NCI-H2107 treated with DMSO at 0.1 percent for 48 hours (cell line): ENCODE measurements at regions not wholly inside any gene's neighbourhood (a gene's known extent, or its start where the extent isn't known, plus 50 kb on each side); places are given as distances from the start of the nearest gene placed in this dataset.
"Not testable (repeated sequence)": the region's sequence is repeated elsewhere in the genome, so short reads cannot be mapped to it uniquely, and the experiment has no call there.

Experiments used
- DNase-seq: peaks from one replicate; lab custom pipeline; 2025; ENCODE audit not compliant: unreplicated experiment; lab: John Stamatoyannopoulos, UW

DNA sequence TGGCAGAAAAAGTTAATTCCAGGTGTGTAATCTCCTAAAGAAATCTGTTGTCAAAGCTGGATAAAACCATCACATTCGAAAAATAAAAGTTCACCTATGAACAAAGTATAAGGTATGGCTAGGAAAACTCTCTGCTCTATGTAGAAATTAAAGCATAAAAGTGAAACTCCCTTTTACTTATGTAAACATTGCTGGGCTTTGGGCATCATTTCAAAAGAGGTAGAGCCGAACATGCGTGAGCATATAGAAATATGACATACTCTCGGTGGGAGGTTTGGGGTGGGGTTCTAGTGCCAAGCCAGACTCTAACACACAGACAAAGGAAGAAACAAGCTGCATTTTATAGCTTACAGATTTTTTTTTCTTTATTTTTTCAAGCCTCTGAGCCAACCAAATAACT, 306.8 kb upstream of the ATP11B start:
- DNase-seq = peak; percentile 49

DNA sequence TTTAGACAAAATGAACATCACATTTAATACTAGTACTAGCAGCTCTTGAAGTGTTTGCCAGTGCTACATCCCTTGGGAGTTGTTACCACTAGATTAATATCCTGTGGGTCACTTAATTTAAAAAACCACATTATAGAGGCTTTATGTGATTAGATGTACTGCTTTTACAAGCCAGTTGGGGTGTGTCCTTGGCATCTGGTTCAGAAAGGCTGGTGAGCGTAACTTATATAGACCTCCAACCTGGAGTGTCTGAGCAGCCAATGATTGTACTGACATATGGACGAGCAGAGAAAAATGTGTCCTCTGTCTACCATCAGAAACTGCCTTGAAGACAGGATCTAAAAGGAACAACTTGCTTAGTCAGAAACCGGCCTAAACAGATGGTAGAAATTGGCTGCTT, 306.2 kb upstream of the ATP11B start:
- DNase-seq = peak; percentile 87

DNA sequence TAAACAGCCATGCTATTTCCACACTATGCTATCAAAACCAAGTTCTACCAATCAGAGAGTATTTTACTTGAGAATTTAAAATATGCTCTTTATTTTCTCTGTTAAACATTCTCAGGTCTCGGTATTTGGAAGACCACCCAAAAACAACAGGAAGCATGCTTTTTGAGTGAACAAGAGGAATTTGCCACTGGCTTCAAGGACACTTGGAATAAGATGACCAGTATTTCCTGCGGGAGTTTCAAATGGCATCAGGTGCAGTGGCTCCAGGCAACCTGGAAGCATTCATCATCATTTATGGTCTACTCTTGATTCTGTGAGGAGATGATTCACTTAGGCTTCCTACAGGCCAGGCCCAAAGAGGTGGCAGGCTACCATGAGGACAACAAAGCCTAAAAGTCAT, 305.7 kb upstream of the ATP11B start:
- DNase-seq = no peak

DNA sequence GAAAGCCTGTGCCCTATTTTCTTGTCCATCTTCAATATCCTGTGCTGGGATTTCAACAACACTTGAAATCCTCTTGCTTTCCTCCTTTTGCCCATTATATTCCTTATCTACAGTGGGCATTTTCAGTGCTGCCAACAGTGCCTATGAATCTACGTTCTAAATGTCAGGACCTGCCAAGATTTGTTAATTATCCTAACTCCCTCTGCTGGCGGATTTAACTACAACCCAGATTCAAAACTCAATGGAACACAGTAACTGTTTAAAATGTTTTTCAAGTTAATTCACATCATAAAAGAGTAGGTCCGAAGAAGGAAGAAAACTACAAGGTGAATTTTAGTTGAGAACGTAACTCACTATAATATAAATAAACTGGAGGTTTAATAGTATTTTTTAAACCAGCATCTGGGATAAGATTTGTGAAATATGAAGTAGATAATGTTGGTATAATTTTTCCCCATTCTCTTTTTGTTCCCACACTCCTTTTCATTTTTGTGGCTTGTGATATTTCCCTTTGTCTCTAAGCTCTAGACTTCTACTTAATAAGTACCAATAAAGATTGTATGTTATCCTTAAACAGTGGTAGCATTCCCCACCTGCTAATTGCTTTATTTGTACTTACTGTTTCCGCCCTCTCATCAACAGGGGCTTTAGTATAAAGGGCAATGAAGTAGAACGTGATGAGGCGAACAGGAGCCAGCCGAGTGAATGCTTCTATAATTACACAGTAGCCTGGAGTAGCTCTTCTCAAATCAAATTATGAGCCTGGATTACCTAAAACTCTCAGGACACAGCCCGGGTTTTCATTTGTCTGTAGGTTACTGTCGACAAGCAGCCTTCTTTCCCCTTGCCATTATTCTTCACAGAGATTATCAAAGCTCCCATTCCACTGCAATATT, 302.5 kb upstream of the ATP11B start:
- DNase-seq = peak; percentile 100

DNA sequence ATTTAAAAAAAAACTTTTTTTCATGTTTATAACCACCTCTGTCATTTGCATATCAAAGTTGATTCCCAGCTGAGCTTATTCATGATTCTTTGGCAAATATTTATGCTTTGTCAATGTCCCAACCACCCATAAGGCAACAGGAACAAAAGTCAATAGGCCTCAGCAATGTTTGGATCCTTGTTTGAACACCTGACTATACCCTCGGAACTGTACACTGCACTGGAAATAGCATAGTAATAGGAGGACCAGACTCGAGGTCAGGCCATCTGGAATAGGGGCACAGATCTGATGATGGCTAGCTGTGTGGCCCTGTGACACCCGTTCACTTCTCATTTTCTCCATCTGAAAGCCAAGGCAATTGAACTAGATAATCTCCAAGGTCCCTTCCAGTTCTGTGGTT, 301.7 kb upstream of the ATP11B start:
- DNase-seq = peak; percentile 96

DNA sequence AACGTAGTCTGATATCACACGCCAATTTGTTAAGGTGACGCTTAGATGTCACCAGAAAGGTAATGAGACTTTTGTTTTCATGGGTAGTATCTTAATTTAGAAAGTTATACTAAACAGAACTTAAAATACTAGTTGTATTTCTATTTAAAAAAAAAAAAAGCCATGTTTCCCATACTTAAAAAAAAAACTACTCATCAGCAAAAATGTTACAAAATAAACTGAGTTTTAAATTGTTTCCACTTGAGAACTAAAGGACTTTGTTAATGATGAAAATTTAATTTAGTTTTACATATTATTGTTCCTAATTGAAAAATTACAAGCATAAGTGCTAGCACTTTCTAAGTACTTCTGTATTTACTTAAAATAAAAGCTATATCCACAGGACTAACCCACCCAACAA, 300.8 kb upstream of the ATP11B start:
- no peak for DNase-seq

DNA sequence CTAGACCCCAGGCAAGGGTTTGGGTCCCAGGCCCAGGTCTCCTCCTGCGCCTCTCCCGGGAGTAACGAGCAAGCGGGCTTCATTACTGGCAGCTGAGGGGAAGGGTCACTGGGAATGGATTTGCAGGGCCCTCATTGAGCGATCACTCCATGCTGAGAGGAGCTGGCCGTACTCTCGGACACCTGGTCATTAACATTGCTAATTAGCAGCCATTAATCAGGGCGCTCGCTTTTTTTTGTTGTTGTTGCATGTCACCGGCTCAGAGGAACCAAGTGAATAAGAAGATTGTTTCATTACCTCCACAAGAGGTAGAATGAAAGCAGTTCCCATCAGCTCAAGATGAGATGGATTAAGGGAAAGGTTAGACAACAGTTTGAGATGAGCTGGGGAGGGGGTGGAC, 293.0 kb upstream of the ATP11B start:
- DNase-seq = no peak

DNA sequence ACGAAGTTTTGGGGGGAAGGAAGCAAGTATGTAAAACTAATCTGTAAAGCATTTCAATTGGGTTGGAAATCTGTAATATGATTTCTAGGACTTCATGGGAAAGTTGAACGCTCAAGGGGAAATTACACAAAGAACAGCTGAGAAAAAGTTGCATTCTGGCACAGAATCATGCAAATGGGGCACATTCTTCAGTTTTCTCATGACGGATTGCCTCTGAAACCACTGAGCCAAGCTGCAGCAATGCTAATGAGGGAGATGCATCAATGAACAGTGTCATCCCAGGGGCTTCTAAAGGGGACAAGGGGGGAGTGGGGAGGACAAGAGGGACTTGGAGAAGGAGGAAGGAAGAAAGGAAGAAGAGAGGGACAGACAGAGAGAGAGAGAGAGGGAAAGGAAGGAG, 291.4 kb upstream of the ATP11B start:
- no peak for DNase-seq

DNA sequence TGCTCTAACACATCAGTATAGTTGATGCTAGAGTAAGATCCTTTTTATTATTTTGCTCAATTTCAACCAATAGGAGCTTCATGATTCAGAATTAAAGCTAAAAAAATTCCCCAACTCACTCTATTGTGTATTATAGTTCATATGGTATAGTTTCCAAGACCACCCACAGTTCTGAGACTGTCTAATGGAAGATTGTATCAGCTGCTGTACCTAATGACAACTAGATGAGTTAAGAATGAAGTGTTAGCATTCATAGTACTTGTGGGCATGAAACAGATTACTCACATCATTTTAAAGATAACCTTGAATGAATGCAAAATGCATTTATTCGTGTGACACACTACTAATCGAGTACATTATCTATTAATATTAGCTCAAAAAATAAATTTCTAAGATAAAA, 289.9 kb upstream of the ATP11B start:
- DNase-seq = no peak

DNA sequence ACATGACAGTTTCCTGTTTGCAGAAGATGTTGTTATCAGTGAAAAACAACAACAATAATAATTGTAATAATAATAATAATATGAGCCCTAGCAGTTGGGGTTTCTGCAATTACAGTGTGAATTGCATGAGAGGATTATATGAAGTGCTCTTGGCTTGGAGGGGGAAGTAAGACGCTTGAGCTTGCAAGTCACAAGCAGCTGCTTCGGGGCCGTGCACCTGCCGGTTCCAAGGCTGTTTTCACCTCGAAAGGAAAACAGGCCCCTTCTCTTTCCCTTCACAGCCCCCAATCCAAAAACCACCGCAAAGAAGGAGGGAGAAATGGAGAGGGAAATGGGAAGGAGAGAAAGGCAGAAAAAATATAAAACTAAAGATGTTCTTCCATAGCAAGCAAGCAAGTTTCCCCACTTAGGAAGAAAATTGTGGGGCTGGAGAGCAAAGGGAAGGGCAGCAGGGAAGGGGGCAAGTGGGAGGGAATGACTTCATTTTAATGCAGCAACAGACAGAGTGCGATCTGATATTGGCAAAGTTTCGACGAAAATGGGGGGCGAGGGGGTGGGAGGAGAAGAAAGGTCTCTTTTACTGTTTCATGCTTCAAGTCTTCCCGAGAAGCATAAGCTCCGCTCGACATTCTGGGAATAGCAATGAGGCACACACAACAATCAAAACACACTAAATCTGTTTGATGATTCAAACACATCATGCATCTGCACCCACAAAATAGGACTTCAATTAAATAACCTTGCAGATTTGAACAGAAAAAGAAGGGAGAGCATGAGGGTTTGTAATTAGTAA, 284.2 kb upstream of the ATP11B start:
- DNase-seq = peak; percentile 97

DNA sequence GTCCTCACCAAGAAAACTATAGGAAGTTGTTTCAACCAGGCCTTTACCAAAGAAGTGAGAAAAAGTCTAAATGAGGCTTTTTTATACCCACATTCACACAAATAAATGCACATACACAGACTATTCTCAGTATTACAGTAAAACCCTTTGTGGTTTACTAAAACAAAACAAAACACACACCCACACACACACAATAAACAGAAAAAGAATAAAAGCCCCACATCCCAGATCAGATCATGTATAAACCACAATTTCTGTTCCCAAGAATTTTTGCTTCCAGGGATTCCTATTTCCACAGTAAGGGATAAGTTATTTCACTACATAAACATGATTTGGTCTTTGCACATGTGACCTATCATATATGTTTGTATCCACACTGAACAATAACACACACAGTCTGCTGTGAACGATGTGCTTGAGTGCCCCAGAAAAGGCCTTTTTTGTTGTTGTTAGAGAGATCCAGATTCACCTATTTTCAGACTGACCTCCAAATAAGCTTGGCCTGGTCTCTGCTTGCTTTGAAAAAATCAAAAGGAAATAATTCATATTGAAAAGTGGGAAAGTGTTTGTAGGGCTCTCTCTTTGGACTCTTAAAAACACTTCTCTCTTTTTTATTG, 283.4 kb upstream of the ATP11B start:
- DNase-seq = no peak

DNA sequence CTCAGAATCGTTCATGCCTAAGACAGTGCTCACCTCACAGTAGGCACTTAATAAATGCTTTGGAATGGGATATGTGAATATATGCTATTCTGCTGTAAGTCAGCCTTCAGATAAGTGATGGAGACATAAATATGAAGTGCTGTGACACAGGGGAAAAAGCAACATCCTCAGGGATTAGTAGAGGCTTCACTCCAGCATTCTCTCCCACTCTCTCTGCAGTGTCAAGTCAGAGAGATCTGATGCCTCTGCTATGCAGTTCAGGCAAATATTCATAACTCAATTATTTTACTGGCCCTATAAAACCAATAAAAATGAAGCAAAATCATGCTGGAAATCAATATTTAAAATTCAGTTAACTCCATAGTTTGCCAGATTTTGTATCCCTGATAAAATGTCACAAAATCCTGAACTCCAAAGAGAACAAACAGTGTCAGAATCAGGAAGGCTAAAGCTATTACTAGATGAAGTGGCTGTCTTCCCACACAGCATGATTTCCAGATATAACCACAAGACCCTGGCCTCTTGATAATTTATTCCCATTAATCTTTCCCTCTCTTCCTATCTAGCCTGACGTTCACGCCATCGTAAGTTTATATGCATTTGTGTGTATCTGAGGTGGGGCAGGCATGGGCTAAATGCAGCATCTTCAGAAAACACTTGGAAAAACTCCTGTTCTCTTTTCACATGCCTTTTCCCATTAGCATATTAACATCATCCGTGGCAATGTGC, 278.9 kb upstream of the ATP11B start:
- DNase-seq = peak; percentile 58

DNA sequence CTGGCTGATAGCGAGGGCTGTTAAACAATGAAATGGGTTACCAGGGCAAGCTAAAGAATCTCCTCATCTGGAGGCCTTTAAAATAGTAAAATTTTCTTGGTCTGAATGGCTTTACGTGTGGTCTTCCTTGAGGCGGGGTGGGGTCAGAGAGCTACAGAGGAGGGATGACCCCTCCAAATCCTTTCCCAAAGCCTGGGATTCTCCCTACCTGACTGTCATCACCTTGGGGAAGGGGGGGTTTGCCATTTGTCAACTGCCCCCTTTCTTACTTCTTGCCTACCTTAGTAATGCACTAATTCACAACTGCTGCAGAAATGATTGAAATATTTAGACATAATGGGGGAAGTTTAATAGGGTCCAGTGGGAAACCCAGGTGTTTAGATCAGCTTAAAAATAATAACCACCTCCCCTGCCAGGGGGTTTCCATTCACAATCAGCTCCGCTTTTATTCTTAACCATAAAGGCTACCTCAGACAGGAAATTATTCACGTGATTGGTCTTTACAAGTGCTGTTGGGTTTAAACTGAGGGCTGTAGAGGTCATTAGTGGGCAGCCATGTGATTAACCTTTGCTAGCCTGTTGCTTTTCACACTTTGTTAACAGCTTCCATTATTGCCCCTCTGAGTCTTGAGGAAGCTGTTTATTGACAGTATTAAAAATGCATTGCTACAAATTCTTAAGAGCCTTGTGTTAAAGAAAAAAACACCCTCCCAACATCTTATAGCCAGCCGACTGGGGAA, 276.5 kb upstream of the ATP11B start:
- no peak for DNase-seq

DNA sequence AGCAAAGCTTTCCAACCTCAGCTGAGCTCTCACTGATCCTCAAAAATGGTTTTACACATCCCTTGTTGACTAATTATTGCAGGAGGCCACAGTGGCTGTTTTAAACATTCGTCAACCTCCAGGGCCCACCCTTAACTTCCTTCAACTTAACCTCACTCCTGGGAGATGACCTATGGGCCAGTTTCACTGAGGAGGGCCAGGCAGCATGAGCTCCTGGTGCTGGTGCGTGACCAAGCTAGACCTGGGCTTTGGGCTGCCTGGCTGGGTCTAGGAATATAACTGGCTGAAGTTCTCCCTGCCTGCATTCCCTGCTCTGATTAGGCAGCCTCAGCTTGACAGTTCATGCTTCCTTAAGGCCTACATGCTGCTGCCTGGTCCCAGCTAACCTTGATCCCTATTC, 273.7 kb upstream of the ATP11B start:
- no peak for DNase-seq

DNA sequence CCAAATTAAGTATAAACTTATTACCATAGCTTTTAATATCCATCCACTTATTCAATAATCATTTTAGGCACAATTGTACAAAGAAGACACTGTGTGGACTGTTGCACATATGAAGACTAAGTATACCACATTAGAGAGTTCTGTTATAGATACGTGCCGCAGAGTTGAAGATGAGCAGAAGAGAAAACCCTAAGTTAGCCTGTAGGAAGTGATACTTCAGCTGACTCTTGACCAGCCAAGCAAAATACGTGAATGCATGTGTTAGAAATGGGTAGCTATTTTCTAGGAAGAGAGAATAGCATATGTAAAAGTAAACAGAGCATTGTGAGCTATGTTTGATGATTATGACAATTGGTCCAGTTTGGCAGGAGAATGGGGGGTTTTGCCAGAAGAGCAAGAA, 272.0 kb upstream of the ATP11B start:
- DNase-seq = no peak

DNA sequence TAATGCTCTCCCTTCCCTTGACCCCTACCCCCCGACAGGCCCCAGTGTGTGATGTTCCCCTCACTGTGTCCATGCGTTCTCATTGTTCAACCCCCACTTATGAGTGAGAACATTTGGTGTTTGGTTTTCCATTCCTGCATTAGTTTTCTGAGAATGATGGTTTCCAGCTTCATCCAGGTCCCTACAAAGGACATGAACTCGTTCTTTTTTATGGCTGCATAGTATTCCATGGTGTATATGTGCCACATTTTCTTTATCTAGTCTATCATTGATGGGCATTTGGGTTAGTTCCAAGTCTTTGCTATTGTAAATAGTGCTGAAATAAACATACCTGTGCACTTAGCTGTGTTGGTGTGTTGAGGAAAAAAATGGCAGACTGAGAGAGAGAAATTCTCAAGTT, 269.9 kb upstream of the ATP11B start:
- DNase-seq = not testable (repeated sequence)

DNA sequence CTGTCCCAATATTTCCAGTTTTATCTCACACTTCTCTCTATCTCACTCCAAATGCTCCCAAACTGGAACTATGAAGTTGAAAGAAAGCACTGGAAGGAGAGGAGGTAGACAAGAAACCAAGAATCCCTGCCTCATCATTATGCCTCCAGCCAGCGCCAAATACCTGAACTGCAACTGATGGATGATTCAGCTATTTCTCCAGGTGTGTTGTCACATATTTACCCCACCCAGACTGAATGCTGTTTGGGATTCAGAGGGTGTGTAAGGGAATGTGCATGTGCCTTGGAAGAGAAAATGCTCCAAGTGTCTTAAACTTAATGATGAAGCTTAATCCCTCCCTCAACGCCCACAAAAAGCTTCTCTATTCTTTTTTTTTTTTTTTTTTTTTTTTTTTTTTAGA, 269.5 kb upstream of the ATP11B start:
- DNase-seq = no peak

DNA sequence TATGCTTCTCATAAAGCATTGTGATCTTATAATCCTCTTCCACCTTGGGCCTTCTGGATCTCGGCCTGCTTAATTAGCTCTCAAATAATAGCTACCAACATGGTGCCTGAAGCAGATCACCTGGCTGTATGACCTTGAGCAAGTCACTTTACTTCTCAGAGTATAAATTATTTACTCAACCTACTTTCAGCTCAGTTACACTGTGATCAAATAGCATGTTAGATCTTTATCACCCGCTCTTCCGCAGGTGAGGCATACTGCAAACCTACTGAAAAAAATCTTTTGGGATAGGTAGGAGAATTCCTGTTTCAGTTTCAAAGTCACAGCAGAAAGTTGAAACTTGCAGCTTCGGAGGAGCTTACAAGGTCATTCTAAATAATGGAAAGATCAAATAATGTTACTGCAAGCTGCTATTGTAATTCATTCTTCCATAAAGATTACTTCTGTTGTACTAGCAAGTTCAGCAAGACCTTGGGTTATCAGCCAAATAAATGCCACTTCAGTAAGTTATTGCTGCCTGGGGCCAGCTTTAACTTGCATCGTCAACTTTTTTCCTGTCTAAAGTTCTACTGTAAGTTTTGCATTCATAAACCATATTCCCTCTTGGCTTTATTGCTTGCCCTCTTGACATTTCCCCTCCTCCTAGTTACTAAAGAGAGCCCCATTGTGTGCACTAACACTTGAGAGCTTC, 268.4 kb upstream of the ATP11B start:
- DNase-seq = no peak

DNA sequence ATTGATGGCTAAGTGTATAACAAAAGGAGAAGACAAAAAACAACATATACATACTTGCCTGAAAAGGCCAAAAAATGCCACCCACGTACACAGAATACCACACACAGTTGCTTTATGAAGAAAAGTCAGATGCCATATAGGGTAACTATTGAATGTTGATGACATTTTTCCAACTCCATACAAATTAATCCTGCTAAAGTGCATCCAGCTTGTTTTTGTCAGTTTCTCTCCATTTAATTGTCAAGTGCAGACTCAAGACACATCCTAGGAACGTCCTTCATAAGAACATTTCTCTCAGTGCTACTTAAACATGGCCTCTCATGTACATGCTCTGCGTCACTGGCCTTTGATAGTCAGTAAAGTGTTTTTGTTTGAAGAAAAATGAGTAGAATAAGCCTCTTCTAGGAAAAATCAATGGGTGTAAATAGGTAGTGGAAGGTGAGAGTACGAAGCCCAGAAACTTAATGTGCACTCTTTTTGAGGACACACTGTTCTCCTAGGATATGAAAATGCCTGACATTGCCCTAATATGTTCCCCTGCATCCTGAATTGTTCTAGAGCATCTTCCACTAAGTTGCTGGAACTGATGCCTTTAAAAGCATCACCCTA, 267.4 kb upstream of the ATP11B start:
- DNase-seq = no peak

DNA sequence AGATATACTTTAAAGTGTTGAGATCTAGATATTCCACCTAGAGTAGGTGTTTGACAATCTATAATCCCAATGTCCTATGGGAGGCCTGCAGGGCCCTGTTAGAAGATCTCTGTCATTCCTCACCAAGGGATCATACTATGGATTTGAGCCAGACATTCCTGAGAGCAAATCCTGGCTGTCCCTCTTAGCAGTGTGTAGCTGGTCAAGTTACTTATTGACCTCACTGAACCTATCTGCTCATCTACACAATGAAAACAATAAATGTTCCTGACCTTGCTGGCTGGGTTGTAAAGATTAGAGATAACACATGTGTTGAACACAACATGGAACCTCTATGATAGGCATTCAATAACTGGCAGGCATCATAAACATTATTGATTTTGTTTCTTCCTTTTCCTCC, 265.6 kb upstream of the ATP11B start:
- DNase-seq = no peak
